OCI-LY3 (cell line): ENCODE measurements at regions not wholly inside any gene's neighbourhood (a gene's known extent, or its start where the extent isn't known, plus 50 kb on each side); places are given as distances from the start of the nearest gene placed in this dataset.

Experiments used
- H2AFZ ChIP-seq: fragments of 200-600, 300-600 bp; shearing (Covaris generic); 2 replicates; pipeline ENCODE4 v1.6.0; 2014; ENCODE audit warnings: antibody characterized with exemption, low read depth, low read length
- H3K27ac ChIP-seq: fragments of 200-600, 300-600 bp; sonication (generic); 2 replicates; pipeline ENCODE4 v1.5.1; 2014; ENCODE audit warnings: mild to moderate bottlenecking, low read length, moderate library complexity, mixed read lengths
- H3K27me3 ChIP-seq: fragments of 200-600, 300-600 bp; sonication (generic); 2 replicates; pipeline ENCODE4 v1.6.1; 2014; ENCODE audit warnings: low read depth, low read length, mixed read lengths
- H3K36me3 ChIP-seq: fragments of 200-600, 300-600 bp; sonication (generic); replicated peaks from 2 replicates; pipeline ENCODE3; 2014; ENCODE audit warnings: low read depth, low read length, mixed read lengths
- H3K4me1 ChIP-seq: fragments of 300-600, 200-600 bp; sonication (generic); 2 replicates; pipeline ENCODE4 v1.6.1; 2014; ENCODE audit warnings: low read length, mixed read lengths
- H3K4me2 ChIP-seq: fragments of 200-600, 300-600 bp; sonication (generic); 2 replicates; pipeline ENCODE4 v1.6.1; 2014; ENCODE audit warnings: low read length, mixed read lengths
- H3K4me3 ChIP-seq: fragments of 300-600, 200-600 bp; sonication (generic); 2 replicates; pipeline ENCODE4 v1.5.1; 2014; ENCODE audit warnings: antibody characterized with exemption, mild to moderate bottlenecking, low read length, moderate library complexity
- H3K79me2 ChIP-seq: fragments of 300-600, 200-600 bp; shearing (Covaris generic); 2 replicates; pipeline ENCODE4 v1.6.1; 2014; ENCODE audit warnings: mild to moderate bottlenecking, low read length, mixed read lengths
- H3K9ac ChIP-seq: fragments of 300-600, 200-600 bp; shearing (Covaris generic); 2 replicates; pipeline ENCODE4 v1.6.0; 2014; ENCODE audit warnings: mild to moderate bottlenecking, low read length, moderate library complexity
- H3K9me3 ChIP-seq: fragments of 200-600, 300-600 bp; shearing (Covaris generic); 2 replicates; pipeline ENCODE4 v1.6.1; 2014; ENCODE audit warnings: low read length, mixed read lengths; ENCODE audit not compliant: insufficient read depth
- H4K20me1 ChIP-seq: fragments of 200-600, 300-600 bp; sonication (generic); 2 replicates; pipeline ENCODE4 v1.6.1; 2016; ENCODE audit warnings: low read length, mixed read lengths; ENCODE audit not compliant: insufficient read depth
- CTCF ChIP-seq: fragments of 200-600, 300-600 bp; sonication (generic); IDR thresholded peaks from 2 replicates; pipeline ENCODE4 v1.5.1; 2014; ENCODE audit warnings: antibody characterized with exemption, low read length, low read depth
- EZH2phosphoT487 ChIP-seq: fragments of 200-600 bp; shearing (Covaris generic); IDR thresholded peaks from 2 replicates; pipeline ENCODE4 v1.6.1; 2018; ENCODE audit warnings: antibody characterized with exemption, mixed run types, low read depth

GRCh38 chr7:136062625-136063325 lies 85.6 kb upstream of the MTPN start:
- Histone ChIP-seq H4K20me1 (no peaks in the 10 kb centered on the region), H3K27ac (no peak overlapping the region), H3K4me2 (no peak overlapping the region), H3K4me3 (no peak overlapping the region), H3K27me3 (peaks cover 29% of the 10 kb centered on the region), H3K79me2 (no peaks in the 10 kb centered on the region), H3K9me3 (no peaks in the 10 kb centered on the region), H3K36me3 (no peaks in the 10 kb centered on the region), H3K4me1 (no peaks in the 10 kb centered on the region), H2AFZ (no peak overlapping the region), H3K9ac (no peak overlapping the region)
- TF ChIP-seq CTCF (no peak), EZH2phosphoT487 (no peak)

GRCh38 chr7:136061433-136061832 lies 84.3 kb upstream of the MTPN start:
- no peak for TF ChIP-seq CTCF
- TF ChIP-seq EZH2phosphoT487: no peak
- Histone ChIP-seq H3K27ac (no peak overlapping the region), H3K27me3 (peaks cover 29% of the 10 kb centered on the region), H2AFZ (no peak overlapping the region), H3K4me3 (no peak overlapping the region), H3K4me1 (no peaks in the 10 kb centered on the region), H3K36me3 (no peaks in the 10 kb centered on the region), H4K20me1 (no peaks in the 10 kb centered on the region), H3K9ac (no peak overlapping the region), H3K4me2 (no peak overlapping the region), H3K9me3 (no peaks in the 10 kb centered on the region), H3K79me2 (no peaks in the 10 kb centered on the region)

GRCh38 chr7:136058546-136058945 lies 81.4 kb upstream of the MTPN start:
- H4K20me1 ChIP-seq: no peaks in the 10 kb centered on the region
- H3K36me3 ChIP-seq: no peaks in the 10 kb centered on the region
- no peak overlapping the region for H3K4me2 ChIP-seq
- H3K27ac ChIP-seq: no peak overlapping the region
- H3K9me3 ChIP-seq: no peaks in the 10 kb centered on the region
- H3K9ac ChIP-seq: no peak overlapping the region
- H3K4me1 ChIP-seq: no peaks in the 10 kb centered on the region
- TF ChIP-seq EZH2phosphoT487 (no peak), CTCF (no peak)
- H3K27me3 ChIP-seq: peaks cover 19% of the 10 kb centered on the region
- no peaks in the 10 kb centered on the region for H3K79me2 ChIP-seq
- H3K4me3 ChIP-seq: no peak overlapping the region
- no peak overlapping the region for H2AFZ ChIP-seq

- Histone ChIP-seq H3K36me3 (no peaks in the 10 kb centered on the region), H3K9me3 (no peaks in the 10 kb centered on the region), H4K20me1 (no peaks in the 10 kb centered on the region), H3K4me1 (no peaks in the 10 kb centered on the region), H3K79me2 (no peaks in the 10 kb centered on the region), H3K4me2 (no peak overlapping the region), H3K4me3 (no peak overlapping the region), H3K9ac (no peak overlapping the region), H3K27ac (no peak overlapping the region), H2AFZ (no peak overlapping the region), H3K27me3 (peaks cover 18% of the 10 kb centered on the region)
- no peak for TF ChIP-seq CTCF
- no peak for TF ChIP-seq EZH2phosphoT487
Measured at GRCh38 chr7:136057509-136057908, 80.3 kb upstream of the MTPN start.
